GM19324 (cell line): ENCODE measurements at regions not wholly inside any gene's neighbourhood (a gene's known extent, or its start where the extent isn't known, plus 50 kb on each side); places are given as distances from the start of the nearest gene placed in this dataset.

Source experiments
- ATAC-seq: cut with Tn5 transposase; IDR thresholded peaks from one replicate; pipeline ENCODE4 v1.9.1; 2021; ENCODE audit warnings: mild to moderate bottlenecking, moderate library complexity; ENCODE audit not compliant: unreplicated experiment, low FRiP score

- ATAC-seq, result no peak
Observed at GRCh38 chr18:47552783-47553182, 301.3 kb upstream of the SKOR2 start.

- ATAC-seq, result no peak
Observed at GRCh38 chr18:47550611-47551010, 299.2 kb upstream of the SKOR2 start.

- no peak for ATAC-seq
Observed at GRCh38 chr18:47549021-47549540, 297.6 kb upstream of the SKOR2 start.

GRCh38 chr18:47547539-47548202, 296.2 kb upstream of the SKOR2 start:
- ATAC-seq, result no peak

GRCh38 chr18:47545613-47546012, 294.2 kb upstream of the SKOR2 start:
- no peak for ATAC-seq

- ATAC-seq, result no peak
Observed at GRCh38 chr18:47543080-47543479, 291.6 kb upstream of the SKOR2 start.

GRCh38 chr18:47542551-47542950, 291.1 kb upstream of the SKOR2 start:
- ATAC-seq, result no peak

GRCh38 chr18:47531717-47532116, 280.3 kb upstream of the SKOR2 start:
- ATAC-seq, result no peak

GRCh38 chr18:47530695-47531094, 279.2 kb upstream of the SKOR2 start:
- no peak for ATAC-seq

- ATAC-seq, result no peak
Observed at GRCh38 chr18:47528343-47528742, 276.9 kb upstream of the SKOR2 start.

GRCh38 chr18:47526147-47526546, 274.7 kb upstream of the SKOR2 start:
- no peak for ATAC-seq

- ATAC-seq, result no peak
Observed at GRCh38 chr18:47522359-47522758, 270.9 kb upstream of the SKOR2 start.

GRCh38 chr18:47520263-47520662, 268.8 kb upstream of the SKOR2 start:
- ATAC-seq, result no peak

- ATAC-seq, result no peak
Observed at GRCh38 chr18:47519706-47520105, 268.2 kb upstream of the SKOR2 start.

- no peak for ATAC-seq
Observed at GRCh38 chr18:47519277-47519676, 267.8 kb upstream of the SKOR2 start.

- no peak for ATAC-seq
Observed at GRCh38 chr18:47513614-47514013, 262.2 kb upstream of the SKOR2 start.

- no peak for ATAC-seq
Observed at GRCh38 chr18:47512726-47513435, 261.4 kb upstream of the SKOR2 start.

GRCh38 chr18:47512056-47512455, 260.6 kb upstream of the SKOR2 start:
- ATAC-seq, result no peak

- no peak for ATAC-seq
Observed at GRCh38 chr18:47510831-47511230, 259.4 kb upstream of the SKOR2 start.

- no peak for ATAC-seq
Observed at GRCh38 chr18:47507651-47508050, 256.2 kb upstream of the SKOR2 start.

- ATAC-seq, result no peak
Observed at GRCh38 chr18:47506897-47507296, 255.4 kb upstream of the SKOR2 start.

- no peak for ATAC-seq
Observed at GRCh38 chr18:47501946-47502345, 250.5 kb upstream of the SKOR2 start.
